Adipocyte (in vitro differentiated cells): ENCODE measurements at regions not wholly inside any gene's neighbourhood (a gene's known extent, or its start where the extent isn't known, plus 50 kb on each side); places are given as distances from the start of the nearest gene placed in this dataset.

ENCODE experiments used
- DNase-seq: peaks from one replicate; pipeline ENCODE4 v3.0.0-alpha.2; 2015; ENCODE audit warnings: low read depth
- H3K27me3 ChIP-seq: replicated peaks from 2 replicates; pipeline ENCODE4 v1.7.0; 2013; ENCODE audit warnings: mild to moderate bottlenecking, low read length, moderate library complexity; ENCODE audit not compliant: control insufficient read depth, insufficient read depth
- H3K36me3 ChIP-seq: 2 replicates; pipeline ENCODE4 v1.7.0; 2013; ENCODE audit warnings: low read length, mild to moderate bottlenecking, moderate library complexity; ENCODE audit not compliant: control insufficient read depth, insufficient read depth, severe bottlenecking
- H3K4me1 ChIP-seq: 2 replicates; pipeline ENCODE4 v1.7.0; 2013; ENCODE audit warnings: mild to moderate bottlenecking, low read length, moderate library complexity; ENCODE audit not compliant: control insufficient read depth, insufficient read depth
- H3K4me3 ChIP-seq: 2 replicates; pipeline ENCODE4 v1.7.0; 2013; ENCODE audit warnings: mild to moderate bottlenecking, low read length, moderate library complexity
- H3K9ac ChIP-seq: 2 replicates; pipeline ENCODE4 v1.7.0; 2013; ENCODE audit warnings: mild to moderate bottlenecking, low read length, moderate library complexity
- H3K9me3 ChIP-seq: 2 replicates; pipeline ENCODE4 v1.7.0; 2013; ENCODE audit warnings: mild to moderate bottlenecking, low read length, moderate library complexity; ENCODE audit not compliant: control insufficient read depth

DNA sequence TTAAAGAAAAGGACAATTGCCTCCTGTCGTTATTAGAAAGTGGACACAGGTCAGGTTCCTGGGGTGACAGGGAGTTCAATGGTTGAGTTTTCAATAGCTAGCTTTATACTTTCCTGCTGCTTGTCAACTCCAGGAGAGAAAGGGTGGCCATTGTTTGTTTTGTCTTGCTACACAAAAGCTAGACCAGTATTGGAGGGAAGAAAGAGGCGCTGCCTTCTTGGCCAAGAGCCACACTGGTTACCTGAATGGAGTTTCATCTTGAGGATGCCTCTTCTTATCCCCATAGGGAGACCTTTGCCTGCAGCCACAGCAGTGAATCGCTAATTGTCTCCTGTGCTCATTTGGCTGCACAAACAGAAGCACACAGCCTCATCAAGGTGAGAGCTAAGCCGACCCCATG is 279.4 kb upstream of the GRIA1 start:
- Histone ChIP-seq H3K27me3 (no peaks in the 10 kb centered on the region), H3K4me3 (no peak overlapping the region), H3K36me3 (no peaks in the 10 kb centered on the region), H3K9me3 (peaks cover 4% of the 10 kb centered on the region), H3K9ac (no peak overlapping the region), H3K4me1 (no peaks in the 10 kb centered on the region)
- no peak for DNase-seq

- H3K4me1 ChIP-seq, result no peaks in the 10 kb centered on the region
- no peak for DNase-seq
- H3K4me3 ChIP-seq, result no peak overlapping the region
- H3K9ac ChIP-seq, result no peak overlapping the region
- H3K27me3 ChIP-seq, result no peaks in the 10 kb centered on the region
- H3K36me3 ChIP-seq, result no peaks in the 10 kb centered on the region
- peaks cover 8% of the 10 kb centered on the region for H3K9me3 ChIP-seq
Observed at GRCh38 chr5:153212471-153212870, 278.0 kb upstream of the GRIA1 start.

DNA sequence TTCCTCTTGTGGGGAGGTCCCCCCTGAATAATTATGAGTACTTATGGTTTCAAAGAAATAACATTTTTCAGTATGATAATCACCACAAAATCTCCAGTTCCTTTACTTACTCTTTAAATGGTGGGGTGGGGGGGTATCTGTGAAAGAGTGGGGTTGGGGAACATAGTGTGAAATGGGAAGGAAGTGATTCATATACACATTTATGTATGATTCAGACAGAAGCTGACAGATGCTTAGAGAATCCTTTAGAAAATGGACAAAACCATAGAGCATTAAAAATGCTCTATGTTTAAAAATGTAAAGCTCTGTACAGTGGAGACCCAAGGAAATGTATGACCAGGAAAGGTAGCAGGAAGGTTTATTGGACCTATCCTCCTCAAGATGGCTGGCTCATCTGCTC is 267.5 kb upstream of the GRIA1 start:
- Histone ChIP-seq H3K36me3 (no peaks in the 10 kb centered on the region), H3K9me3 (peaks cover 4% of the 10 kb centered on the region)

DNA sequence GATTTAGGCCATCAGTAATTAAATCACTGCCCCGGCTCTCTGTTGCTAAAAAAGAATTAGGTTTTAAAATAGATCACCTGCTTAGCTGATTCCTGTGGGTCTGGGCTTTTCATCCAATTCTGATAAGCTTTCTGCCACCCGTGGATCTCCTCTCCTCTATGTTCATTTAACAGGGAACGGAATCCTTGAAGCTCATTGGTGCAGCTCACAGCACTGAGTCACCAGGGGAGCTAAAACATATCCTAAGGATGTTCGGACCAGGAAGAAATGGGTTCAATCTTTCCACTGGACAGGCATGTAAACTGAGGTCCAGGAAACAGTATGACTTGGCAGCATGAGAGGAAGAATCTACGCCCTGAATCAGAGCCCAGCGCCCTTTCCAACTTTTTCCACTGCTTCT is 267.1 kb upstream of the GRIA1 start:
- Histone ChIP-seq H3K4me1 (no peaks in the 10 kb centered on the region), H3K9ac (no peak overlapping the region), H3K36me3 (no peaks in the 10 kb centered on the region), H3K4me3 (no peak overlapping the region), H3K9me3 (no peaks in the 10 kb centered on the region), H3K27me3 (no peaks in the 10 kb centered on the region)
- no peak for DNase-seq

More for the DNA sequence above, 267.5 kb upstream of the GRIA1 start:
- Histone ChIP-seq H3K4me3 (no peak overlapping the region), H3K9ac (no peak overlapping the region), H3K27me3 (no peaks in the 10 kb centered on the region), H3K4me1 (no peaks in the 10 kb centered on the region)
- DNase-seq, result no peak

GRCh38 chr5:153224651-153225050 is 265.8 kb upstream of the GRIA1 start:
- H3K27me3 ChIP-seq, result no peaks in the 10 kb centered on the region

GRCh38 chr5:153233933-153234332 is 256.5 kb upstream of the GRIA1 start:
- H3K36me3 ChIP-seq, result no peaks in the 10 kb centered on the region
- no peaks in the 10 kb centered on the region for H3K9me3 ChIP-seq
- H3K4me1 ChIP-seq, result no peaks in the 10 kb centered on the region
- no peak overlapping the region for H3K4me3 ChIP-seq
- DNase-seq, result no peak
- H3K9ac ChIP-seq, result no peak overlapping the region
- no peaks in the 10 kb centered on the region for H3K27me3 ChIP-seq

More at GRCh38 chr5:153224651-153225050, 265.8 kb upstream of the GRIA1 start:
- Histone ChIP-seq H3K4me1 (no peaks in the 10 kb centered on the region), H3K9ac (no peak overlapping the region), H3K36me3 (no peaks in the 10 kb centered on the region), H3K9me3 (no peaks in the 10 kb centered on the region), H3K4me3 (no peak overlapping the region)
- no peak for DNase-seq

GRCh38 chr5:153236319-153236718 is 254.2 kb upstream of the GRIA1 start:
- Histone ChIP-seq H3K36me3 (no peaks in the 10 kb centered on the region), H3K9me3 (no peaks in the 10 kb centered on the region), H3K4me3 (no peak overlapping the region), H3K9ac (no peak overlapping the region), H3K4me1 (no peaks in the 10 kb centered on the region), H3K27me3 (no peaks in the 10 kb centered on the region)
- DNase-seq, result no peak

- H3K9me3 ChIP-seq, result no peaks in the 10 kb centered on the region
- DNase-seq, result no peak
Observed at GRCh38 chr5:153237671-153238332, 252.7 kb upstream of the GRIA1 start.

GRCh38 chr5:153257381-153257780 is 233.1 kb upstream of the GRIA1 start:
- no peak for DNase-seq
- H3K27me3 ChIP-seq, result no peaks in the 10 kb centered on the region
- no peak overlapping the region for H3K9ac ChIP-seq
- H3K36me3 ChIP-seq, result no peaks in the 10 kb centered on the region
- H3K9me3 ChIP-seq, result no peaks in the 10 kb centered on the region
- no peak overlapping the region for H3K4me3 ChIP-seq
- H3K4me1 ChIP-seq, result no peaks in the 10 kb centered on the region

More at GRCh38 chr5:153237671-153238332, 252.7 kb upstream of the GRIA1 start:
- Histone ChIP-seq H3K4me1 (no peaks in the 10 kb centered on the region), H3K9ac (no peak overlapping the region), H3K4me3 (no peak overlapping the region), H3K36me3 (no peaks in the 10 kb centered on the region), H3K27me3 (no peaks in the 10 kb centered on the region)

DNA sequence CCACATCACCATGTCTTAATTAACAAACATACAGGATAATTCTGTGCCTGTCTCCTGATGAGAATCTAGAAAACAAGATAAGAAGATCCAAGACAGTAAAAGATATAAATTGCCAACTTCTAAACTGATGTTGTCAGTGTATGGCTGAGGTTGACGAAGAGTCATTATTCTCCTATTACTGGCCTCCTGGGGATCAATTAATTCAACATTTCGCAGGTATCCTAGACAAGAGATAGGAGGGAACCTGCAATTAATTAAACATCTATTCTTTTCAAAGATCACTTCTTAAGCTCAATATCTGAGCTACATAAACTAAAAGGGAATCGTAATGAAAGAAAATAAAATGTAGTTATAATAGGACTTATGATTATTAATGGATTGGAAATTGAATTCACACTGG is 232.0 kb upstream of the GRIA1 start:
- Histone ChIP-seq H3K4me3 (no peak overlapping the region), H3K9me3 (no peaks in the 10 kb centered on the region), H3K4me1 (no peaks in the 10 kb centered on the region), H3K9ac (no peak overlapping the region), H3K27me3 (no peaks in the 10 kb centered on the region), H3K36me3 (no peaks in the 10 kb centered on the region)
- DNase-seq, result no peak

DNA sequence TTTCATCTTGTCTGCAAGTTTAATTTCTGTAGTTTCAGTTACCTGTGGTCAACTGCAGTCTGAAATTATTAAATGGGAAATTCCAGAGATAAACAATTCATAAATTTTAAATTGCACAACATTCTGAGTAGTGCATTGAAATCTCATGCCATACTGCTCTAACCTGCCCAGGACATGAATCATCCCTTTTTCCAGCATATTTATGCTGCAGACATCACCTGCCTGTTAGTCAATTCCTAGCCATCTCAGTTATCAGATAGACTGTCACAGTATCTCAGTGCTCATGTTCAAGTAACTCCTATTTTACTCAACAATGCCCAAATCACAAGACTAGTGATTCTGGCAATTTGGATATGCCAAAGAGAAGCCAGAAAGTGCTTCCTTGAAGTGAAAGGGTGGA is 223.0 kb upstream of the GRIA1 start:
- no peak for DNase-seq
- no peak overlapping the region for H3K9ac ChIP-seq
- H3K4me3 ChIP-seq, result no peak overlapping the region
- H3K27me3 ChIP-seq, result no peaks in the 10 kb centered on the region
- no peaks in the 10 kb centered on the region for H3K4me1 ChIP-seq
- H3K9me3 ChIP-seq, result no peaks in the 10 kb centered on the region
- no peaks in the 10 kb centered on the region for H3K36me3 ChIP-seq

DNA sequence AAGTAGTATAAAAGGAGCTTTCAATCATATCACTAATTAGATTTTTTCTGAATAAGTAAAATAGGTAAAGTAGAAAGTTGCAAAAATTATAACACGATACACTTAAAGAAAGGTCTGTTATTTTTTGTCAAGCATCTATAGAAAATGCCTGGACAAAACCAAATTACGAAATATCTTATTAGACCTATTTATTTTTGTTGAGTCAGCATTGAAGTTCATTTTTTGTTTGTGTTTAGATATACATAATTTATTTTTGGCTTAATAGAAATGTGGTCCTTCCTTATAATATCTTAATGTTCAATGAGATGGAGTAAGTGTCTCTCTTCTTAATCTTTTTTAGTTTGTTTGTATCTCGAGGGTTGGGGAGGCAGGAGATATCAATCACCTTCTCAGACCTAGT is 214.8 kb upstream of the GRIA1 start:
- no peaks in the 10 kb centered on the region for H3K27me3 ChIP-seq
- DNase-seq, result no peak
- H3K9me3 ChIP-seq, result peaks cover 2% of the 10 kb centered on the region
- no peaks in the 10 kb centered on the region for H3K36me3 ChIP-seq
- no peaks in the 10 kb centered on the region for H3K4me1 ChIP-seq
- H3K4me3 ChIP-seq, result no peak overlapping the region
- H3K9ac ChIP-seq, result no peak overlapping the region
